Sigmoid colon (tissue), 3 donors: ENCODE measurements at regions not wholly inside any gene's neighbourhood (a gene's known extent, or its start where the extent isn't known, plus 50 kb on each side); places are given as distances from the start of the nearest gene placed in this dataset.

Experiments used
- CTCF ChIP-seq, 4 experiments: fragments of 450-650 bp in 3 of 4; fragments of 200-600 bp in 1 of 4; IDR thresholded peaks; one replicate each; pipeline ENCODE4 v1.5.1; 2016 to 2019; ENCODE audit warnings: antibody characterized with exemption in 4 of 4, mild to moderate bottlenecking in 3 of 4, moderate library complexity in 2 of 4
- POLR2A ChIP-seq, 2 donors: fragments of 450-650 bp; IDR thresholded peaks; one replicate each; pipeline ENCODE4 v1.6.1; 2016; ENCODE audit warnings: antibody characterized with exemption in 2 of 2, mild to moderate bottlenecking in 2 of 2, moderate library complexity in 2 of 2

- TF ChIP-seq POLR2A (IDR thresholded peaks at IDR 0.05) (no peak), CTCF (IDR thresholded peaks at IDR 0.05) (no peak)
Measured at GRCh38 chr10:20708305-20708704, 188.8 kb downstream of the NEBL start.
